ENCODE measurements at regions not wholly inside any gene's neighbourhood (a gene's known extent, or its start where the extent isn't known, plus 50 kb on each side); places are given as distances from the start of the nearest gene placed in this dataset.
"Not testable (repeated sequence)": the region's sequence is repeated elsewhere in the genome, so short reads cannot be mapped to it uniquely, and the experiment has no call there.

DNA sequence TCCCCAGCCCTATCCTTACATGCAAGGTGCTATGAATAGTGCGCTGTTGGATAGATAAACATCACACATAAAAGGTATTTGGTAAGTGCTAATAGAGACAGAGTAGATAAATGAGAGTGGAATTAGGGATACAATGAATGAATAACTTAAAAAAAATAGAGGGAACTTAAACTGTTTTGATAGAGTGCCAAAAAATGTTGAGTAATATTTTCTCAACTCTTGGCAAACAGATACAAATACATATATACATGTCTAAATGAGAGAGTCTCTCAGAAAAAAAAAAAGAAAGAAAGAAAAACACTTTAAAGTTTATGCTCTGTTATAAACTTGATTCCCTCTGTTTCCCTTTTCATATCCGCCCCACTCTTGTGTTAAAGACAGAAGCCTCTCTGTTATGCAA, 667.4 kb downstream of the ROBO2 start:
- DNase-seq (ENCODE audit: low read depth, low spot score), result no peak

DNA sequence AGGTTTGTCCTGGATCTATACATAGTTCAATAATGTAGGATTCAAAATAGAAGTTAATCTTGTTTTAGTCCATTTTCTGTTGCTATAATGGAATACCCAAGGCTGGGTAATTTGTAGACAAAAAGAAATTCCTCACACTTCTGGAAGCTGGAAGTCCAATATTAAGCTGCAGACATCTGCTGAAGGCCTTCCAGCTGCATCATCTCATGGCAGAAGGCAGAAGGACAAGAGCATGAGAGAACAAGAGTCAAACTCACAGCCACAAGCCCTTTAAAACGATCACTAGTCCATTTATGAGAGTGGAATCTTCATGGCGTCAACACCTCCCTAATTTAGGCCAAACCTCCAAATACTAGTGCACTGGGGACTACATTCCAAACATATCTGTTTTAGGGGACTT, 669.3 kb downstream of the ROBO2 start:
- no peak for DNase-seq (ENCODE audit: low read depth, low spot score)

DNA sequence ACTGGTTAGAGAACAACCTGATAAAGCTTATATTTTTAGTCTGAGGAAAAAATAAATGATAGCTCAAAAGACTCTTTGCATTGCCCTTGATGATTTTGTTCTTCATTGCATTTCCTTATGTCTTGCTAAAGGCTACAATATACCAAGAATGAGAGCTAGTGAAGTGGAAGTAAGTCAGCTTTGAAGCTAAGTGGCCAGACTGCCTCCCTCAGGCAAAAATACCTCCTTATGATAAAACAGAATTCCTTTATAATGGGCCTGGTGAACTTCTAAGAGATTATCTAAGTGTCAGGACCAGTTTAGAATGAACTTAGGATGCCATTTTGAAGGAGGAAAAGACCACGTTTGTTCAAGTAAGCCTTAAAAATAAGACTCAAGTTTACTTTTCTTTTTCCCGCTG, 678.4 kb downstream of the ROBO2 start:
- no peak for DNase-seq (ENCODE audit: low read depth, low spot score)

DNA sequence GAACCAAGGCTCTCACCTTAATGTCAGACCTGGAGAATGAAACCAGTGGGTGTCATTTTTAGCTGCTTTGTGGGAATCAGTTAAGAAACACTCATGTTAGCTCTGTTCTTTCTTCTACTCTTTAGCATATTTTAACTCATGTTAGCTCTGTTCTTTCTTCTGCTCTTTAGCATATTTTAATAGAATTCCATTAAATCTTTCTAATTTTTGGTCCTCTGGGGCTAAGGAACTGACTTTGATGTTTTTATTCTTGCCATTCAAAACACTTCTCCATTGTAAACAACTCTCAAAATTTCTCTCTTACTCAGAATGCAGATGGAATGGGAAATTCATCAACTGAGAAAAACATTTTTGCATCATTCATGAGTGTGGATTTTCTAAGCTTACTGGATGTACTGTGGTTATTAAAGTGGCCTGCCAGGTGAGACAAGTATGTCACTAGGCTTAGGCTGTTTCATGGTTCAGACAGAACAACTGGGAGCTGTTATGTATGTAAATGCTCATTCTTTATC, 680.6 kb downstream of the ROBO2 start:
- DNase-seq (ENCODE audit: low read depth, low spot score), result no peak

DNA sequence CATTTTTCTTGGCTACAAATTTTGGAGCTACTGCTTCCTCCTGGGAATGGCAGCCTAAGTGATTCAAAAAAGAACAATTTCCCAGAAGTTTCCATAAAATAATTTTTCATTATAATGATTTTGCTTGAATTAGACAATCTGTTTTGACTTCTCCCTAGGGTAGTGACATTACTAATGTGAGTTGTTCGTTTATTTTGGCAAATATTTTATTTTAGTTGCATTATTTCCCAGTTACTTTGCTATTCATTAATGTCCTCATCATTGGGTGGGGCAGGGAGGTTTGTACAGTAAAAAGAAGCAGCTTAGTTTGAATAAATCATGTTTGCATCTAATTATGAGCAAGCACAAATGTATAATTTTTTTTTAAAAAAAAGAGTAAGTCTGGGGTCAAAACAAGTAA, 686.6 kb downstream of the ROBO2 start:
- no peak for DNase-seq (ENCODE audit: low read depth, low spot score)

DNA sequence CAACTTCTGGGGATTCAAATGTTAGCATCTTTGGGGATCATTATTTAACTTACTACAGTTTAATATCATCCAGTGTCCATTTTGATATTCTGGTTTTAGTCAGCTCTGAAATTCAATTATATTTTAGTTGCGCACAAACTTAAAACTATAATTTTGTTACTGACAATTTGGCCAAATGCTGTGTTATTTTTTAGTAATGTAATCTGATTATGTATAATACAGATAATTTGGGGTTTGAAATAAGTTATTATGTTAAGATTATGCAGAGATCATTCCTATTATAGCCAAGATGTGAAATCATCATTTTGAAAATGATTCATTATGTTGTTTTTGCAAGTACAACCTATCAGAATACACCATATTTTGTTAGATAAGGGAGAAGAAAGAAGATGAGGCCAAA, 706.1 kb downstream of the ROBO2 start:
- DNase-seq (ENCODE audit: low read depth, low spot score), result no peak

DNA sequence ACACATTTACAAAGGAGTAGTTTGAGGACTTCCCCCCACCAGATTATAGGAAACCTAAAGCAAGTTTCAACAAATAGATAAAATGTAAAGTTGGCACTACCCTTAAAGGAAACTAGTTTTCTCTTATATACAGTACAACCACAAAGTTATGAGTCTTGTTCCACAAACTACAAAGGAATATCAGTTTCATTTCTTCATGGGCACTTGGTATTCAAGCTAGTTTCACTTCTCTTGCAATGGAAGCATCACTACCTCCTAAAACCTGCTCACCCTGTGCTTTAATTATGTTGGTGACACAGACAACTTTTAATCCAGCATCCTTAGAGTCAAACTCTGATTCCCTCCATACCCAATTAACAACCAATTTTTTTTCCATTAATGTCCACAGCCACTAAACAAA, 707.0 kb downstream of the ROBO2 start:
- DNase-seq (ENCODE audit: low read depth, low spot score), result no peak

DNA sequence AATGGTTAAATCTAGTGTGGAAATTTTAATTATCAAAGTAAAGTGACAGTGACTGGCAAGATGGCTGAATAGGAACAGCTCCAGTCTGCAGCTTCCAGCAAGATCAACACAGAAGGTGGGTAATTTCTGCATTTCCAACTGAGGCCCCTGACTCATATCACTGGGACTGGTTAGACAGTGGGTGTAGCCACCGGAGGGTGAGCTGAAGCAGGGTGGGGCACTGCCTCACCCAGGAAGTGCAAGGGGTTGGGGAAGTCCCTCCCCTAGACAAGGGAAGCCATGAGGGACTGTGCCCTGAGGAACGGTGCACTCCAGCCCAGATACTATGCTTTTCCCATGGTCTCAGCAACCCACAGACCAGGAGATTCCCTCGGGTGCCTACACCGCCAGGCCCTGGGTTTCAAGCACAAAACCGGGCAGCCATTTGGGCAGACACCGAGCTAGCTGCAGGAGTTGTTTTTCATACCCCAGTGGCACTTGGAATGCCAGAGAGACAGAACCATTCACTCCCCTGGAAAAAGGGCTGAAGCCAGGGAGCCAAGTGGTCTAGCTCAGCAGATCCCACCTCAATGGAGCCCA, 716.6 kb downstream of the ROBO2 start:
- not testable (repeated sequence) for DNase-seq (ENCODE audit: low read depth, low spot score)

DNA sequence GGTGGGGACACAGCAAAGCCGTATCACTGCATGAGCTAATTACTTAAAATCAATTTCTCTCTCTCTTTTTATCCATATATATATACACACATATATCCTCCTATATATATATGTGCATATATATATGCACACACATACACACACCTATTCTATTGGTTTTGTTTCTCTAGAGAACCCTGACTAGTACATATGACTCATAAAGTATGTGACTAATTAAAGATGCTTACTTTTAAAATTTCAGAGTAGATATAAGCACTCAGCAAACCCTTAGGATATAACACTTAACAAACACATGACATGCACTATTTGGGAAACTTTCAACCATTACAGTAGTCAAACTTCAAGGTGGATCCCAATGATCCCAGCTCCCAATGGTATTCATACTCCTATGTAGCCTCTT, 732.6 kb downstream of the ROBO2 start:
- DNase-seq (ENCODE audit: low read depth, low spot score), result no peak

DNA sequence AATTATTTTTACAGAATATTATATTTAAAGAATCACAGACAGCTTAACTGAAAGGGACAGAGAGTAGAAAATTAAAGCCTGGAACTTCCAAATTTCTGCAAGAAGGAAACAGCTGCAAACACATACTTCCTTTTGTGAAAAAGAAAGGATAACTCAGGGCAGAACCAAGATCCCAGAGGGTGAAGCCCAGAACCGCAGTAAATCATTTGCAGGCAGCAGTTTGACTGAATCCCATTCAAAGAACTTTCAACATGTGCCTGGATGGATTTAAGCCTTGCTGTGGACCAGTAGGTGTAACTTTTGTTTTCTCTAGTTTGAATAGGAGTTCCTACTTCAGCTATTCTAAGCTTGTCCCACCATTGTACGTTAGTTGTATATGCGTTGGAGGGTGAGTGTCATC, 733.2 kb downstream of the ROBO2 start:
- DNase-seq (ENCODE audit: low read depth, low spot score), result no peak

DNA sequence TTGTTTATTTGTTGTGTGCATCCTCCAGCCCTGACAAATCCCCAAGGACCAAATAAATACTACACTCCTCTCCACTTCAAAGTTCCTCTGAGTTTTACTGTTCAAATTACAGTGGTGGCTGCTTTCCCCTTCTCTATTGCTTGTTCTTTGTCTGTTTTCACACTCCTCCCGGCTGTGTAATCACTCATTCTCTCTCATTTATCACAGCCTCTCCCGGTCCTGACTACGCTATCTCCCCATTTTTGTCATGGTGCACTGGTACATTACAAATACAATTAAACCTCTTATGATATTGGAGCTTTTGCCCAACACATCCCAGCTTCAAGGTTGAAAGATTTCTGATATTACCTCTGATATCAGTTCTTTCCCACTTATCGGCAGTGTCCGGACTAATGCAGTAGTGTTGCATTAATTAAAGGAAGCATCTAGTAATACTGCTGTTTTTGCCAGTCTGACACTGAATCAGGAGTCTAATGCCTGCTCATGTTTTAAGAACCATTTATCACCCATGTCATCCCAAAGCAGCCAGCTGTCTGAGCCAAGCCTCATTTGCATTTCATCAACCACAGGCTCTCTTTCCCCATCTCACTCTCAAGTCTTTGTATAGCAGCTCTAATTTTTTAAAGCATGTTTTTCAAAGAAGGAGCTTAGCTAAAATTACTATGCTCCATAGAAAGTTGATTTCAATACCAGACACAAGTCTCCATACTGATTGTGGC, 740.5 kb downstream of the ROBO2 start:
- DNase-seq (ENCODE audit: low read depth, low spot score), result no peak

DNA sequence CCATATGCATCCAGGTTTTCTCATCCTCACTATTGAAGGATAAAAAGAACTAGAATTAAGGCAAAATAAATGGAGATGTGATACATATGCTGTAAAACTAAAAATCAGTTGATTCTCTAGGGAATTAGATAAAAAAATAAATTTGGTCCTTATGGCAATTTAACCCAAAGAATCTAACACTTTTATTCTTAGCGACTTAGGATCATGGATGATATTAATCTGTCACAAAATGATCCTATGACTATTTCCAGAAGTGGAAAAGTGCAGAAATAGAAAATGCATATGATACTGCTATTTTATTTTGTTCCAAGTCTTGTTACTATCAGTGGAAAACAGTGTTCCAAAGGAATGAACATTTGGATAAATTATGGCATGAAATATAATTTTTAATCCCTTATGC, 746.3 kb downstream of the ROBO2 start:
- no peak for DNase-seq (ENCODE audit: low read depth, low spot score)

DNA sequence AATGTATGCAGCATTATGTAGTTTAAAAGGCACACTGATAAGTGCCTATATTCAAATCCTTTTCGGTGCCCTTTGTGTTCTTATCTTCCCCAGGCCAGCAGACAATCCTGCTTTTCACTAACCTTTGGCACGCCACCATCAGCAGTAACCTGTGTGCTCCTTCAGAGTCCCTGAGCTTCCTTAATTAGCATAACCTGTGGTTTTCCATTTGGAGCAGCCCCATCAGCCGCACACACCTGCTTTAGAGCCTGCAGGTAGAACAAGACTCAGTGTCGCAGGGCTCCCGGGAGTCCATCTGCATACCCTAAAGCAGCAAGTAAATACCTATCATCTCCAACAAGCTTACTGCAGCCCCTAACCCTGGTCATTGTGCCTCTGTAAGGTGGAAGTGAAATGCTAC, 755.1 kb downstream of the ROBO2 start:
- DNase-seq (ENCODE audit: low read depth, low spot score), result no peak

DNA sequence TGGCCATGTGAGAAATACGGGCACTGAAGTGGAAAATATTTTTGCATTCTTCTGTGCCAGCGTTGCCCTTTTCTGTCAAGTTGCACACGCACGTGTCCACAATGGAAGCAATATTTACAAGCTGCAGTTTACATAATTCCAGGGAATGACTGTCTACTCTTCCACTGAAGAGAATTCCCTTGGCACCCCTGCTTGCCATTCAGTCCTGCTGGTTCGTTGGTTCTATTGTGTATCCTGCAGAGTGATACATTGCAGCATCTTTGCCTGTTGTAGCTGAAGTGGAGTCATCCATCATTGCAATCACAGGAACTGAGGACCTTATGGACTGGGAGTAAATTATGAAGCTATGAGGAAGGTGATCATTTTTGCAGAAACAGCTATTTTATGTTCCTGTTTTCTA, 759.4 kb downstream of the ROBO2 start:
- no peak for DNase-seq (ENCODE audit: low read depth, low spot score)

DNA sequence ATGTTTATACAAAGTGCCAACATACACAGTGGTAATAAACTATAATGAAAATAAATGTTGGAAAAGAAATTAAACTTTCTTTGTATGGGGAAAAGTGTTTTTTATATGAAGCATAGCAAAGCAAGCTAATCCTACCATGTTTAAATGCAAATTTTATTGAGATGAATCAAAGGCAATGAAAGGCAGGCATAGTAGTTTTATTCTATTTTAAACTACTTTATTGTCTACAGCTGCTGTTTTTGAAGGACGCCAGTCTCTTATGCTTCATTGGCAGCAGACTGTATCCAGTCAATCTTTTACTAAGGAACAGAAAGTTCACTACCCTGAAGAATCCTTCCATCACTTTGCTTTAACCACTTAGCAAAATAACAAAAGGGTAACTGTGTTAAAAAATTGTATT, 761.0 kb downstream of the ROBO2 start:
- no peak for DNase-seq (ENCODE audit: low read depth, low spot score)

DNA sequence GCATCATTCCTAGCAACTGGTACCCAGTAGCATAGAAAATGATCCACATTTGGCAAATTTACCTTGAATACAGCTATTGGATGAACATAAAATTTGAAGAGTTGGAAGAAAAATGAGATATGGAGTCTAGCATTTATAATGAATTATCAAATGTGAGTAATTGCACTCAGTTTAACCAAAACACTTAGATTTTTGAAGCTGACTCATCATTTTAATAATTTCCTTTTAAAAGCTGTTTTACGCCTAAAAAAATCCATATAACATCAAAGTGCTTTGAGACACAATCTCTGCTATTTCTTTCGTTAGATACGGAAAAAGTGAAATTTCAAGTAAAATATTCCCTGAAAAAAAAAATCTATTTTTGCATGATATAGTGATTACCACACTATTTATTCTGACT, 767.4 kb downstream of the ROBO2 start:
- no peak for DNase-seq (ENCODE audit: low read depth, low spot score)

DNA sequence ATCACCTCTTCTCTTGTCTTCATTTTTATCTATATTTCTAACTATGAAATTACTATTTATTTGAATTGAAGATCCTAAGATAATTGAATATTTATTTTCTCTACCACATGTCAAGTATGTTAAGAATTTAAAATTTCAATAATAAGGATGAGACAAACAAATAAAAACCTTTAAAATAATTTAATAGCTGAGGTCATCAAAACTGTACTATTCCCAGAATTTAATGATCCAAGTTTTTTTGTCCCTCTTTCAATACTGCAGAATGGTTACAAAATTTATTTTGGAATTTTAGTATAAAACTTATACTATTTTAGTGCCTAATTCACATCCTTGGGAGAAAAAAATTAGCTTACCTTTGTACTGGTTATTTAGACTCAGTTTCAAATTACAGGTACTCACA, 774.9 kb downstream of the ROBO2 start:
- no peak for DNase-seq (ENCODE audit: low read depth, low spot score)

DNA sequence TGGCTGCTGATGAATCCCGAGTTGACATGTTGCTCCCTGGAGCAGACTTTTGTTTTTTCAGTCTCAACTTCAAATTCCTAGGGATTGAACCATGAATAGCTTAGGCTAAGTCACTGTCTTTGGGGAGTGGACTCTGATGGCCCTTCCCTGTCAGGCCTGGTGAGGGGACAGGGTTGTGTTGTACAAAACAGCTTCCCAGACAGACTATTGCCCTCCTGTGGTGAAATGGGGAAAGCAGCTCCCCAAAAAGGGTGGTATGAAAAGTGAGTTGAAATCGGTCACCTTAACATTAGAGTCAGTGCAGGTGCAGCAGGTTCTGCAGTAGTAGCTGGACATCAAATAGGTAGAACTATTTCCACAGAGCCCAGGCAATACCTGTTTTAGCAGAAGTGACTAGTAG, 775.6 kb downstream of the ROBO2 start:
- DNase-seq (ENCODE audit: low read depth, low spot score), result no peak

DNA sequence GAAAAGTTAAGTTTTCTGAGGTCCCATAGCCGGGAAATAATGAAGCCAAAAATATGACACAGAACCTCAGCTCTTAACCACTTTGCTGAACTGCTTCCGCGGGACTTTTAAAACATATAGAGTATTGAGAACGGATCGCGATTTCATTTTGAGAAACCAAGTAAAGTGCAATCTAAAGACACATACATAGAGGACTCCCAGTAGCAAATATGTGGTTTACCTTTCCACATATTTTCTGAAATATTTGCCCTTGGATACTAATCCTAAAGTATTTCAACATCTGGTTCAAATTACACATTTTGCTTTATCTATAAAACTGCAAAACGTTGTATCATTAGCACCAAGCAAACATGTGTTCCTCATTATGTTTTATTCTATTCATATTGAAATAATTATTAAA, 776.5 kb downstream of the ROBO2 start:
- no peak for DNase-seq (ENCODE audit: low read depth, low spot score)

DNA sequence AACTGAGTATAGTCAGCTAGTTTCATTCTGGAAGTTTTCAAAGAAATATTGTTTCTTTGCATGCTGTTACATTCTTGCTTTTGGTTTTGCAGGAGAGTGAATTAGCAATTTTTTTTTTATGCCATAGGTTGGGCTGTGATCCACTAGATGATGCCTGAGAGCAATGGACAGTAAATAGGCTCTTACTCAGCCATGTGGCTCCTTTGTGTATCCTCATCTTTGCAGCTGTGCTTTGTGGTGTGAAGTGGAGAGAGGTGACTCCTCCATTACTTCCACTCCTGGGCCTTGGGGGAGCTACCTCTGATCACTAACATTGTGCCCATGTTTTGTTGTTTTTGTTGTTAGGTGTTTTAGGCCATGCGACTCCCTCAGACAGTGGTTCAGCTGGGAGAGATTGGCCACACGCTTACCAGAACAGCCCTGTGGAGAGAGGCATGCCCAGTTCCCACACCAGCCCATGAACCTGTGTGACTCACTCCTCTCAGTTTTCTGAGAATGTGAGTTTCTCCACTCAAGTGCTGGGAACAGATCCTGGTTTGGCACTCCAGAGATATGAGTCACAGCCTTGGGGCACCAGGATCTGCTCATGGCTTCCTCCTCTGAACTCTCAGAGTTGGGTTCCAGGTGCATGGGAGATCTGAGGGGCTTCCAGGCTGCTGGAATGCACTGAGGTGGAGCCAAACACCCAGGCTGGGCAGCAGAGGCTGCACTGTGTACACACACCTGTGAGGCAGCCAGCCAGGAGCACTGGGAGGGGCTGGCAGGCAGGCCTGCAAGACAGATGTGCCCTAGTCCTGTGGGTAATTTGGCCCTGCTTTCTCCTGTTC, 785.3 kb downstream of the ROBO2 start:
- DNase-seq (ENCODE audit: low read depth, low spot score), result peak; percentile 65

DNA sequence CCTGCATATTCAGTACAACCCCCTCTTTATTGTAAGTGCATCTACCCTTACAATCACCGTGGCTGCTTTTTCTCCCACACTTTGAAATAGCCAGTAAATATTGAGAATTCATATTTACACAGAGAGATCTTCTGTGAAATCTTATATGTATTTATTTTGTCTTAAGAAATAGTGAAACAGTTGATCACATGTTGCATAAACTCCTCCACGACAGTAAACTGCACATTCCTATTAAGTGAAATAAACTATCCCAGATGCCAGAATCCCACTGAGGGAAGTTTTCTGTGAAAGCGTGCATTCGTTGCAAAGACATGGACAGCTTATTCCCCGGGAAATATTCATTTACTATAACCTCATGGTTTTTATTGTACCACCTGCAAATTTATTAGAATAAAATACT, 796.0 kb downstream of the ROBO2 start:
- peak; percentile 28 for DNase-seq (ENCODE audit: low read depth, low spot score)

DNA sequence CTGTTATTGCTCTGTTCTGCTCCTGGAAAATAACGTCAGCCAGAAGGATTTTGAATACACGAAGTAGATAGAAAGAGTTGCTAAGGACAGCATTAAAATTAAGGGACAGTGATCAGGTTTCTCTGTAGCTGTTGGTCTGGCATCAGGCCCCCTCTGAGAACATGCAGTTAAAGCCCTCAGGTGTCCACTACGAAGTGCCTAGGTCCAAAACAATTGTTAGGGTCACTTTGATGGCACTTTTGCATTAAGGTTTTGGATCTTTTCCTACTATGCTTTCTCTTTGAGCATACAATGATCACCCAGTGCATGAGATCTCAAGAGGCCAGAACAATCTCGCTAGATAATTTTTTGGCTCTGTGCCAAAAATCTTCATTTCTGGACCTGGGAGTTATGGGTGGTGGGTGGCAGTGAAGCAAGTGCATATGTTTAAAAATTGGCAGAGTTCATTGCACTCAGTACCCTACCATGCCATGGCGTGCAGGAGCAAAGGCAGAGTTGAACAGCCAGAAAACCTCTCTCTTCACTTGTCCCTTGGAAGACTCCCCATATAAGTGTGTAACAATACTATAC, 797.6 kb downstream of the ROBO2 start:
- no peak for DNase-seq (ENCODE audit: low read depth, low spot score)
